GM23248 (cell line): ENCODE measurements at regions not wholly inside any gene's neighbourhood (a gene's known extent, or its start where the extent isn't known, plus 50 kb on each side); places are given as distances from the start of the nearest gene placed in this dataset.

ENCODE experiments used
- DNase-seq: peaks from one replicate; pipeline ENCODE4 v3.0.0-alpha.2; 2015
- H2AFZ ChIP-seq: fragments of 200-600 bp; sonication (generic); 2 replicates; pipeline ENCODE4 v1.6.1; 2016; ENCODE audit warnings: antibody characterized with exemption
- H3F3A ChIP-seq: fragments of 200-600 bp; sonication (generic); 2 replicates; pipeline ENCODE4 v1.6.1; 2016; ENCODE audit warnings: mild to moderate bottlenecking, antibody characterized with exemption, mixed run types; ENCODE audit not compliant: insufficient read depth
- H3K27ac ChIP-seq: fragments of 200-600 bp; sonication (generic); 2 replicates; pipeline ENCODE4 v1.5.1; 2016; ENCODE audit warnings: mild to moderate bottlenecking
- H3K27me3 ChIP-seq: fragments of 200-600 bp; sonication (generic); replicated peaks from 2 replicates; pipeline ENCODE4 v1.6.1; 2016; ENCODE audit warnings: mild to moderate bottlenecking; ENCODE audit not compliant: insufficient read depth
- H3K36me3 ChIP-seq: fragments of 200-600 bp; sonication (generic); 2 replicates; pipeline ENCODE4 v1.6.1; 2016; ENCODE audit warnings: low read depth, mild to moderate bottlenecking
- H3K4me1 ChIP-seq: fragments of 200-600 bp; sonication (generic); 2 replicates; pipeline ENCODE4 v1.6.1; 2016; ENCODE audit warnings: mild to moderate bottlenecking; ENCODE audit not compliant: insufficient read depth
- H3K4me2 ChIP-seq: fragments of 200-600 bp; sonication (generic); one replicate; pipeline ENCODE4 v1.6.1; 2016; ENCODE audit warnings: mild to moderate bottlenecking; ENCODE audit not compliant: unreplicated experiment
- H3K4me3 ChIP-seq: fragments of 200-600 bp; sonication (generic); 2 replicates; pipeline ENCODE4 v1.5.1; 2016; ENCODE audit warnings: mild to moderate bottlenecking
- H3K79me2 ChIP-seq: fragments of 200-600 bp; sonication (generic); 2 replicates; pipeline ENCODE4 v1.6.1; 2016; ENCODE audit warnings: mild to moderate bottlenecking; ENCODE audit not compliant: insufficient read depth
- H3K9ac ChIP-seq: fragments of 200-600 bp; sonication (generic); 2 replicates; pipeline ENCODE4 v1.6.1; 2016; ENCODE audit warnings: mild to moderate bottlenecking
- H3K9me2 ChIP-seq: fragments of 200-600 bp; sonication (generic); 2 replicates; pipeline ENCODE4 v1.6.1; 2016; ENCODE audit warnings: mixed run types, mild to moderate bottlenecking, moderate library complexity; ENCODE audit not compliant: insufficient read depth
- H3K9me3 ChIP-seq: fragments of 200-600 bp; sonication (generic); one replicate; pipeline ENCODE4 v1.6.1; 2017; ENCODE audit warnings: low read depth
- H4K20me1 ChIP-seq: fragments of 200-600 bp; sonication (generic); 2 replicates; pipeline ENCODE4 v1.6.0; 2016; ENCODE audit not compliant: insufficient read depth
- EZH2 ChIP-seq: fragments of 200-600 bp; sonication (generic); IDR thresholded peaks from 2 replicates; pipeline ENCODE4 v1.6.1; 2018; ENCODE audit warnings: antibody characterized with exemption, mild to moderate bottlenecking; ENCODE audit not compliant: insufficient read depth, poor library complexity, severe bottlenecking
- EZH2phosphoT487 ChIP-seq: fragments of 200-600 bp; sonication (generic); IDR thresholded peaks from 2 replicates; pipeline ENCODE4 v1.6.1; 2018; ENCODE audit warnings: antibody characterized with exemption, moderate library complexity, mild to moderate bottlenecking, low read depth; ENCODE audit not compliant: insufficient read depth
- WGBS, 2 experiments: methylation state at CpG; one replicate each; pipeline ENCODE4 v1.1.6; 2015 to 2017; ENCODE audit warnings: low lambda C conversion rate in 2 of 2, low coverage in 1 of 2; ENCODE audit errors: missing lambda C conversion rate in 2 of 2; 5-methylcytosine and 5-hydroxymethylcytosine counted together
- in situ Hi-C: fragments of 300-500 bp; cut with MboI; formaldehyde crosslinking; loops from 2 replicates; pipeline ENCODE4 v1.15.0; 2020

GRCh38 chr14:42319996-42320395 lies 713.3 kb downstream of the LRFN5 start:
- no peak for DNase-seq
- in situ Hi-C loops = no loop called here

GRCh38 chr14:42316693-42317092 lies 710.0 kb downstream of the LRFN5 start:
- no peaks in the 10 kb centered on the region for H3K9me2 ChIP-seq
- no peaks in the 10 kb centered on the region for H3K79me2 ChIP-seq
- H3K4me1 ChIP-seq = no peaks in the 10 kb centered on the region
- no peak overlapping the region for H2AFZ ChIP-seq
- no peak overlapping the region for H3K9ac ChIP-seq
- H3F3A ChIP-seq = no peaks in the 10 kb centered on the region
- in situ Hi-C loops = no loop called here
- no peaks in the 10 kb centered on the region for H3K27me3 ChIP-seq
- H3K36me3 ChIP-seq = no peaks in the 10 kb centered on the region
- no peaks in the 10 kb centered on the region for H3K9me3 ChIP-seq
- H4K20me1 ChIP-seq = no peaks in the 10 kb centered on the region
- no peak overlapping the region for H3K27ac ChIP-seq
- TF ChIP-seq EZH2phosphoT487 (no peak), EZH2 (no peak)
- no peak overlapping the region for H3K4me3 ChIP-seq
- DNase-seq = no peak
- H3K4me2 ChIP-seq = no peak overlapping the region

More at GRCh38 chr14:42319996-42320395, 713.3 kb downstream of the LRFN5 start:
- H3K4me1 ChIP-seq = no peaks in the 10 kb centered on the region
- no peaks in the 10 kb centered on the region for H3K79me2 ChIP-seq
- no peaks in the 10 kb centered on the region for H3K9me2 ChIP-seq
- H3K9me3 ChIP-seq = no peaks in the 10 kb centered on the region
- no peak overlapping the region for H3K9ac ChIP-seq
- H3K27me3 ChIP-seq = no peaks in the 10 kb centered on the region
- H3K36me3 ChIP-seq = no peaks in the 10 kb centered on the region
- H4K20me1 ChIP-seq = no peaks in the 10 kb centered on the region
- TF ChIP-seq EZH2 = no peak
- H3K4me3 ChIP-seq = no peak overlapping the region
- no peaks in the 10 kb centered on the region for H3F3A ChIP-seq
- no peak overlapping the region for H2AFZ ChIP-seq
- H3K27ac ChIP-seq = no peak overlapping the region
- no peak overlapping the region for H3K4me2 ChIP-seq

DNA sequence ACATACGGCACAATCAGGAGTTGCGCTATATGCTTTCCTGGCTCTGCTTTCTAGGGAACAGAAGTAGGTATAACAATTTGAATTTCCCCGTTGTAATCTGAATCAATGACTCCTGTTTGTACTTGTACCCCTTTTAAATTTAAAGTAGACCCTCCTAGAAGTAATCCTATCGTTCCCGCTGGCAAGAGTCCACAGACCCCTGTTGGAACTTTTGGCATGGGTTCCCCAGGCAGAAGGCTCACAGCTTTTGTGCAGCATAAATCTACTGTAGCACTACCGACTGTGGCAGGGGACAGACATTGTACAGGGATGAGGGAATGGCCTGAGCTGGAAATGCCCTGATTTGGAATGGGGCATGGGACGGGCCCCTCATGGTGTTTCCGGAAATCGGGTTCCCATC lies 705.2 kb downstream of the LRFN5 start:
- no peaks in the 10 kb centered on the region for H3K27me3 ChIP-seq
- H3F3A ChIP-seq = no peaks in the 10 kb centered on the region
- TF ChIP-seq EZH2phosphoT487 = no peak
- TF ChIP-seq EZH2 = no peak
- H3K36me3 ChIP-seq = no peaks in the 10 kb centered on the region
- no peaks in the 10 kb centered on the region for H3K9me3 ChIP-seq
- WGBS, 2 experiments = 40 to 42% methylated on average over 9 of the region's 9 CpGs
- no peak overlapping the region for H3K4me2 ChIP-seq
- H2AFZ ChIP-seq = no peak overlapping the region
- no peak overlapping the region for H3K27ac ChIP-seq
- H3K9ac ChIP-seq = no peak overlapping the region
- in situ Hi-C loops = no loop called here
- H3K79me2 ChIP-seq = no peaks in the 10 kb centered on the region
- no peaks in the 10 kb centered on the region for H4K20me1 ChIP-seq
- H3K9me2 ChIP-seq = no peaks in the 10 kb centered on the region
- no peak for DNase-seq
- H3K4me1 ChIP-seq = no peaks in the 10 kb centered on the region
- H3K4me3 ChIP-seq = no peak overlapping the region

DNA sequence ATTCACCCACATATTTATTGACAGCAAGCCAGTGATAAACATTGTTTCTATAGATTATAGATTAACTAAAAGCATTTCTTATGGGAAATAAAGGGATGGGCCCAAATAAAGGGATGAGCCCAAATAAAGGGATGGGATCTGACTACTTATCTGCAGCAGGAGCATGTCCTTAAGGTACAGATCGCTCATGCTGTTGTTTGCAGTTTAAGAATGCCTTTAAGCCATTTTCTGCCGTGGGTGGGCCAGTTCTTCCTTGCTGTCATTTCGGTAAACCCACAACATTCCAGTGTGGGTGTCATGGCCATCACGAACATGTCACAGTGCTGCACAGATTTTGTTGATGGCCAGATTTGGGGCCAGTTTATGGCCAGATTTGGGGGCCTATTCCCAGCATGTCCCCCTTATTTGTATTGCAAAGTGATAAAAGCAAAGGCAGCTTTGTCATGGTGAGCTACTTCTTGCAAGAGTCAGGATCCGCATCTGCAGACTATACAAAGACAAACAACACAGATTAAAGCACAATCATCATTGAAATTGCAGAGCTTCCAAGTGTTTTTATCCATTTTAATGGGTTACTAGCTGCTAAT lies 700.7 kb downstream of the LRFN5 start:
- Histone ChIP-seq H3K9me3 (no peaks in the 10 kb centered on the region), H2AFZ (no peak overlapping the region), H3K4me3 (no peak overlapping the region), H3K4me1 (no peaks in the 10 kb centered on the region), H3K79me2 (no peaks in the 10 kb centered on the region), H3K36me3 (no peaks in the 10 kb centered on the region), H3K27ac (no peak overlapping the region), H3F3A (no peaks in the 10 kb centered on the region), H4K20me1 (no peaks in the 10 kb centered on the region), H3K9me2 (no peaks in the 10 kb centered on the region), H3K9ac (no peak overlapping the region), H3K27me3 (no peaks in the 10 kb centered on the region), H3K4me2 (no peak overlapping the region)
- TF ChIP-seq EZH2 (no peak), EZH2phosphoT487 (no peak)
- in situ Hi-C loops = no loop called here
- no peak for DNase-seq
- WGBS, 2 experiments = 24 to 25% methylated on average over 5 of the region's 5 CpGs

- no peak for DNase-seq
Measured at GRCh38 chr14:42299692-42300091, 693.0 kb downstream of the LRFN5 start.

More at GRCh38 chr14:42299692-42300091, 693.0 kb downstream of the LRFN5 start:
- no peak overlapping the region for H2AFZ ChIP-seq
- H3K36me3 ChIP-seq = no peaks in the 10 kb centered on the region
- H3K79me2 ChIP-seq = no peaks in the 10 kb centered on the region
- H3K4me1 ChIP-seq = no peaks in the 10 kb centered on the region
- H3K4me3 ChIP-seq = no peak overlapping the region
- TF ChIP-seq EZH2phosphoT487 = no peak
- TF ChIP-seq EZH2 = no peak
- 3 to 5% methylated on average over 2 of the region's 2 CpGs for WGBS, 2 experiments
- H3K27me3 ChIP-seq = no peaks in the 10 kb centered on the region
- H3K9me3 ChIP-seq = no peaks in the 10 kb centered on the region
- H3K4me2 ChIP-seq = no peak overlapping the region
- no peak overlapping the region for H3K27ac ChIP-seq
- no peaks in the 10 kb centered on the region for H4K20me1 ChIP-seq
- H3K9ac ChIP-seq = no peak overlapping the region
- H3K9me2 ChIP-seq = no peaks in the 10 kb centered on the region
- no peaks in the 10 kb centered on the region for H3F3A ChIP-seq
- in situ Hi-C loops = no loop called here
